ENCODE measurements at regions not wholly inside any gene's neighbourhood (a gene's known extent, or its start where the extent isn't known, plus 50 kb on each side); places are given as distances from the start of the nearest gene placed in this dataset.
"Not testable (repeated sequence)": the region's sequence is repeated elsewhere in the genome, so short reads cannot be mapped to it uniquely, and the experiment has no call there.

DNA sequence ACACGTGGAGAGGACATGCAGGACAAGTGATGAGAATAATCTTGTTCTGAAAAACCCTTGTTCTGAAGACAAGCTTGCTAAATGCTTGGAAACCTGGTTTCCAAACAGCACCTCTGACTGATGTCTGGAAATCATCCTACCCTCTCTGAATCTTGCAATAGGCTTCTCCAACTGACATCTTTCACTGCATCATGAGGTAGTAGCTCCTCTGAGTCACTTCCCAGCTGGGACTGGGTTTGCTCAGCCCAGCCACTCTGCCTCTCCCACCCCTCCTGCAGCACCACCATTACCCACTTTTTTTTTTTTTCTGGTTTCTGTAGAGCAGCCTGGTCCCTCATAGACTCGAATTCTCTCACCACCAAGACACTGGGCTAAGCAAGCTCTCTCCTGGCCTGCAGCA is 919.8 kb downstream of the GRID1 start:
- no peak for DNase-seq

GRCh38 chr10:85447690-85448089 is 918.9 kb downstream of the GRID1 start:
- DNase-seq: no peak

DNA sequence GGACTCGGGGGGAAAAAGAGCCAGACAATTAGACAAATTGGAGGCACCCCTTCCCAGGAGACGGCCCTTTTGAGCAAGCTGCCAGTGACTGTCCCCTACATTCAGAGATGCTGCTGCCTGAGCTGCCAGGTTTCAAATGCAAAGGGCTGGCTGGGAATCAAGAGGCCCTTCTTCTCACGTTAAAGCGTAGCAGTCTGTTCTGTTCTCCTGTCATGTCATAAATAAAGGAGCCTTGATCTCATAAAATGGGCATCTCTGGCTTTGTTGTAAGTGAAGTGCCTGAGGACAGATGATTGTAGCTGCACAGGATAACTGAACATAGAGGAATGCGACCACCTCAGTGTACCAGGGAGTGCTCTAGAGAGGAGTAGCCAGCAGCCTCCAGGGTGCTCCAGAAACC is 917.9 kb downstream of the GRID1 start:
- DNase-seq: no peak

DNA sequence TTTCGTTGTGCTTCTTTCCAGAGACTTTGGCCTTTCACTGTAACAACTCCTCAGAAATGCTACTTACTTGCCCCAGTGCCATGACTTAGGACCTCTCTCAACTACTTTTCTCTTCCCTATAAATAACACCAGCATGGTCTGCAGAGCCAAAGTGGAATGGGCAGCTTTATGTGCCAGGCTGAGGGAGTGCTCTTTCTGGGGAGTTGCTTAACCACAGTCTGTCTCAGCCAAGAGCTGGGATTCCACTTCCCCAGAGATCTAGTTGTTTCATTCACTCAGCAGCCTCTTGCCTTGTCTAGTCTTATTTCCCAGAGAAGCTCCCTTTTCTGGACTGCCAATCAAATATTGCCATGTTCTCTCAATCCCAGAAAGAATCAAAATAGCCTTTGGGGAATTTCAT is 912.2 kb downstream of the GRID1 start:
- no peak for DNase-seq

DNA sequence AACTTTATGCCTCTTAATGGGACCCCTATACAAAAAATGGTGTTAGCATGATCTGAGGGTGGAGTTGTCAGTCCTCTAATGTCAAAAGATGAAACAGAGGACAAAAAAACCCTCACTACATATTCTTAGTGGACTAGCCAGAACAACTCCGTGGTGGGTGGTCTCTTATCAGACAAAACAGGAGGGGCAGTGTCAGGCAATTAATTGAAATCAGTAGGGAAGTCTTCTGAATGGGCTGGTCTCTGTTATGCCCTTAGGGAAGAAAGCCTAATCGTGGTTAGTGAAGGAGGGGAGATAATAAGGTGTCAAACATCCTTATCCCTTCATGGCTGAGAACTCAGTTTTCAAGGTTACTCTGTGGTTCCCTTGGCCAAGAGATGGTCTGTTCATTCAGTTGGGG is 909.4 kb downstream of the GRID1 start:
- DNase-seq: no peak

DNA sequence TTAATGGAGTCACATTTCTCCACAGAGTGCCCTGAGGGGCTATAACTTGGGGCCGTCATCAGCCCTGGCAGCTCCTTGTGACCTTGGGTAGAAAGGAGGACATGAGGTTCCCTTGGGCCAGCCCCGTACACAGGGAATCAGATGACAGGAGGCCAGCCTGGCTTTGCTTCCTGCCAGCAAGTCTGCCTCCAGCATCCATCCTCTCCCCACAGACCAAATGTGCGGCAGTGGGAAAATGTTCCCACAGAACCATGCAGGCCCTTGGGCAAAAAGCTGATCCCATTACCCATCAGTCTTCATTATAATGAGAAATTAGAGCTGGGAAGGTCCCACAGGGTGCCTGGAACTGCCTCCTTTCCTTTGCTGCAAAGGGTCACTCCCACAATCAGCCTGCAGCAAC is 908.3 kb downstream of the GRID1 start:
- no peak for DNase-seq

- no peak for DNase-seq
Observed at GRCh38 chr10:85459906-85460305, 906.7 kb downstream of the GRID1 start.

GRCh38 chr10:85464336-85464735 is 902.3 kb downstream of the GRID1 start:
- no peak for DNase-seq

DNA sequence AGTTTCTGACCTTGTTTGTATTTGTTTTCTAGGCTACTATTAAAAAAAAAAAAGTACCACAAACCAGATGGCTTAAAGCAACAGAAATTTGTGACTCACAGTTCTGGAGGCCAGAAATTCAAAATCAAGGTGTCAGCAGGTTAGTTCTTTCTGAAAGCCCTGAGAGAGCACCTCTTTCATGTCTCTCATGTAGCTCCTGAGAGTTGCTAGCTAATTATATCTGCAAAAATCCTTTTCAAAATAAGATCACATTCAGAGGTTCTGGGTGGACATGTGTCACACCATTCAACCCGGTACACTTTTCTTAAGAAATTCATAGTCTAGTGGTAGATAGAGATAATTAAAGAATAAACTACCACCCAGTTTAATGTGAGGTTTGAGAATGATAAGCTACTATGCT is 888.6 kb downstream of the GRID1 start:
- no peak for DNase-seq

DNA sequence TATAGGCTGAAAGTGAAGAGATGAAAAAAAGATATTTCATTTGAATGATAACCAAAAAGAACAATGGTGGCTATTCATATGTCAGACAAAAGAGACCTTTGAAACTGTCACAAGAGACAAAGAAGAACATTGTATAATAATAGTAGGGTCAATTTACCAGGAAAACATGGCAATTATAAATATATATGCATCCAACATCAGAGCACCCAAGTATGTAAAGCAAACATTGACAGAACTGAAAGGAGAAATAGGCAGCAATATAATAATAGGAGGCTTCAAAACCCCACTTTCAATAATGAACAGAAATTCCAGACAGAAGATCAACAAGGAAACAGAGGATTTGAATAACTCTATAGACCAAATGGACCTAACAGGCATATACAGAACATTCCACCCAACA is 876.2 kb downstream of the GRID1 start:
- no peak for DNase-seq

GRCh38 chr10:85491652-85492051 is 874.9 kb downstream of the GRID1 start:
- DNase-seq: no peak

GRCh38 chr10:85492684-85493083 is 873.9 kb downstream of the GRID1 start:
- peak in 4 of 56 donors; percentile 3 to 22 (median 16) for DNase-seq

- no peak for DNase-seq
Observed at GRCh38 chr10:85493703-85494102, 872.9 kb downstream of the GRID1 start.

DNA sequence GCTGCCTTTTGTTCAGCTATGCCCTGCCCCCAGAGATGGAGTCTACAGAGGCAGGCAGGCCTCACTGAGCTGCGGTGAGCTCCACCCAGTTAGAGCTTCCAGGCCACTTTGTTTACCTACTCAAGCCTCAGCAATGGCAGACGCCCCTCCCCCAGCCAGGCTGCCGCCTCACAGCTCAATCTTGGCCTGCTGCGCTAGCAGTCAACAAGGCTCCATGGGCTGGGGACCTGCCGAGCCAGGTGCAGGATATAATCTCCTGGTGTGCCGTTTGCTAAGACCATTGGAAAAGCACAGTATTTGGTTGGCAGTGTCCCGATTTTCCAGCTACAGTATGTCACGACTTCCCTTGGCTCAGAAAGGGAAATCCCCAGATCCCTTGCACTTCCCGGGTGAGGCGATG is 862.0 kb downstream of the GRID1 start:
- DNase-seq: not testable (repeated sequence)

DNA sequence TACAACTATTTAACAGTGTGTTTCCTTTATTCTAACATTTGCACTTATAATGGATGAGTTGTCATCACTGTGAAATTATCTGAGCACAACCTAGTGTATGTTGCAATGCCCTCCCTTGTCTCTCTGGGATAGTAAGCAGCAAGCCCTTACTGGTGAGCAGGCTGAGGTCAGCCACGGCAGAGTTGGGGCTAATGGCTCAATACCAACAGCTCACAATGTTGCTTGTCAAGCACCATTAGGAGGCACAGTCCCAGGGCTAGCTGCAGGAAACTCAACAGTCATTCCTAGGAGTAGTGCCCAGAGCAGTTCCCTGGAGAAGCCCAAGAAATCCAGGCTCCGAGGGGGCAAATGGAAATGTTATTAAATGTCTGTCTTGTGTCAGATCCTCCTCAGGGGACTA is 858.4 kb downstream of the GRID1 start:
- DNase-seq: no peak

- DNase-seq: peak in 7 of 56 donors; percentile 7 to 44 (median 11)
Observed at GRCh38 chr10:85510682-85511081, 855.9 kb downstream of the GRID1 start.

DNA sequence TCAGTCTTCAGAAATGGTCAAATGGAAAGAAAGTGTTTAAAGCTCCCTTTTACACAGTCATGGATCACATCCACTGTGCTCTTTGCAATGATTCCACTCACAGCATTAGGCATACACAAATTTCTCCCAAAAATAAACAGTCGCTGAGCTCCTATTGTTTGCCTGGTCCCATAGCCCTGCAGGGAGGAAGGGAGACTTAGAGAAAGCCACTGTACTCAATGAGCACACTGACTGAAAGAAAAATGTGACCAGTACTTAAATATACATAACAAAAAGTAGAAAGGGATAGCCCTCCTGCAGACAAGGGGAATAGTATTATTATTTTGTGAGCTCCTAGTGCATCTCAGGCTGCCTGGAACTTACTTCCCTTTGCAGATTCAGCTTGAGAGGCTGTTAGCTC is 853.2 kb downstream of the GRID1 start:
- DNase-seq: no peak

DNA sequence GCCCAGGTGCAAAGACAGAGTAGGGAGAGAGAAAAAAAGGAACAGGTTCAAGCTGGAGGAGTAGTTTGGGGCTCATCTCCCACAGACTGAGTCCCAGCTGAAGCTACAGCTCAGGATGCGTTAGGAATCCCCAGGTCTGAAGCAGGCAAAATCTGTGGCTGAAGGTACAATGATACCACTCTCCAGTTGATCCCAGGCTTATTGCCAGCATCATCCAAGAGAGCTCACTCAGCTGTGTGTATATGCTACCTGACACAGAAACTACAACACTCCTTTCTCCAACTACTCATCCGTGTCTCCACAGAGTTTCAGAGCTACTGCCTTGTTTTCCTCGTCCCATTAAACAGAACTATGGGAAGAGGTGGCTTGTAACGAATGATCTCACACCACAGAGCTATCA is 851.3 kb downstream of the GRID1 start:
- no peak for DNase-seq

DNA sequence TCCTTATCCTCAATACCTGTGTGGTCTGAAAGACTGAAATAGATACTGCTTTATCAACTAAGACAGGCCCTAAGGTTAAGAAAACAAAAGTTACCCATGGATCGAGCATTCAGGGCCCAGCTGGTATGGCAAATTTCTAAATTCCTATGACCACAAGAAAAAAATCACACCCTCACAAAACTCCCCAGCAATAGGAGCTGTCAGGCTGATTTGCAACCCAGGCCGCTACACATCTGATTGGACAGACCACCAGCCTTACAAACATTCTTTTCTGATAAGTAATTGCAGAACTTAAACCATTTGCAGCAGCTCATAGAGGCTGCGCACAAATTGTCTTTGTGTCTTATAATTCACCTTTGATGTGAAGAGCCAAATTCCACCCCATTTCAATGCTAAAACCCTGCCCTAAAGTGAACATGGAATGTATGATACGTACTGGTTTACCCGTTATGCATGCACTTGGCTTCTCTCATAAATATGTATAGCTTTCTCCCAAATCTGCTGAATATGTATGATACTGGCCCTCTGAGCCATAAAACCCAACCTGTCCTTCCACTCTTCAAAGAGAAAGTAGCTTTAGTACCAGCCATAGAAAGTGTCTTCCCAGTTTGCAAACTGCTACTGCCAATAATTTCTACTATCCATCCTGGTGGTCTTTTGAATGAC is 842.5 kb downstream of the GRID1 start:
- no peak for DNase-seq

- DNase-seq: no peak
Observed at GRCh38 chr10:85527616-85528317, 838.8 kb downstream of the GRID1 start.

DNA sequence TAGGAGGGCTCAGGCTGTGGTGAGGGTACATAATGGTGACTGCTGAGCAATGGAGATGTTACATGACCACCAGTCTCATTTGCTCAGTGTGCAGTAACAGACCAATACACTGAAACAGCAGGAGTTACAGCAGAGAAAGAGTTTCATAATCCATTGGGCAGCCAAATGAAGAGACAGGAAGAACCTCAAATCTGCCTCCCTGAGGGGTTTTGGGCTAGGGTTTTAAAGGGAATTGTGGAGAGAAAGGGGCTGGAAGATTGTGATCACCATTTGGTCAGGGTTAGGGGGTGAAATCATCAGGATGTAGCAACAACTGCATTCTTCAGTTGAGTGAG is 838.3 kb downstream of the GRID1 start:
- no peak for DNase-seq

- no peak for DNase-seq
Observed at GRCh38 chr10:85531706-85532105, 834.9 kb downstream of the GRID1 start.

DNA sequence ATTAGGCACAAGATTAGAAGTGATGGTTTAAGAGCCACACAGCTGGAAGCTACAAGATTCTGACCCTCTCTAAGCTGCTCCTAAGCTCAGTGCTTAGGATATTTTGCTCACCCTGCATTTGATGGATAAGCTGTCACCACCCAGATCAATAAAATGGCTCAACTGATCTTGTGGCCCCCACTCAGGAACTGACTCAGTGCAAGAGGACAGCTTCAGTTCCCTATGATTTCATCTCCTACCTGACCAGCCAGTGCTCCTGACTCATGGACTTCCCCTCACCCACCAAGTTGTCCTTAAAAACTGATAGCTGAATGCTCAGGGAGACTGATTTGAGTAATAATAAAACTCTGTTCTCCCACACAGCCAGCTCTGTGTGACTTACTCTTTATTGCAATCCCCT is 833.8 kb downstream of the GRID1 start:
- no peak for DNase-seq

DNA sequence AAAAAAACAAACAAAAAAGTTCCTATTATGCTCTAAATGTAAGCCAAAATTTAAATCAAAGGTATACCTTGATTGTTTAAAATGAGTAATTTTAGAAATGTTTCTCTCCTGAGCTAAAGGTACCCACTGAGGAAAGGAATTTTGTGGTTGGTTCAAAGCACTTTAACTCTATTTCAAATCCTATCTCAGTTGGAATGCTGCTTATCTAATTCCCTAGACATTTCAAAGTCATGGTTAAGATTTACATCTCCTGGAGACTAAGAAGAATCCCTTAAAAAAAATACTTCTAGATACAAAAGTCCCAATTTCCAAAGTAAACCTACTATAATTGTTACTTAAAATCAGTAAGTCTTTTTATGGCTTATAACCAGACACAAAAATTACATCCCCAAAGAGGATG is 830.7 kb downstream of the GRID1 start:
- no peak for DNase-seq

Measured in nucleus accumbens (tissue), 56 donors.